ENCODE measurements at regions not wholly inside any gene's neighbourhood (a gene's known extent, or its start where the extent isn't known, plus 50 kb on each side); places are given as distances from the start of the nearest gene placed in this dataset.

DNA sequence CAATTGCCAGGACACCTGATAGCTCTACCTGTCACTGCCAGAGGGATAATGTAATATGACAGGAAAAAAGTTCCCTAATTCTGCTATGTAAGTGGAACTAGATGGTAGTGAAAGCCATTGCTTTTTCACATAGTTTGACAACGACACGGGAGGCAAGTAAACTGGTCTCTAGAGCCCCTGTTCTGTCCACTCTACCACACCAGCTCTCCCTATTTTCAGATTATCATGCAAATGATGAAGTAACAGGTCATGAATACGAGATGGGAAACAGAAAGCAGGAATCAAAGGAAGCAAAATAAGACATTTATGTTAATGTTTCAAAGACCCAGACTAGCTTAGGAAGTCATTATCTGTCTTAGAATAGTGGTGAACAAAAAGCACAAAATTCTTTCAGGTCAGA, 56.2 kb downstream of the TAF11L14 start:
- no peaks in the 10 kb centered on the region for H3K27me3 ChIP-seq (ENCODE audit: insufficient read depth, low read length)
- no peaks in the 10 kb centered on the region for H3K9me3 ChIP-seq (ENCODE audit: low read depth, low read length)
- no peak overlapping the region for H3K4me3 ChIP-seq (ENCODE audit: low read length)
- no peaks in the 10 kb centered on the region for H3K4me1 ChIP-seq (ENCODE audit: insufficient read depth, low read length)

DNA sequence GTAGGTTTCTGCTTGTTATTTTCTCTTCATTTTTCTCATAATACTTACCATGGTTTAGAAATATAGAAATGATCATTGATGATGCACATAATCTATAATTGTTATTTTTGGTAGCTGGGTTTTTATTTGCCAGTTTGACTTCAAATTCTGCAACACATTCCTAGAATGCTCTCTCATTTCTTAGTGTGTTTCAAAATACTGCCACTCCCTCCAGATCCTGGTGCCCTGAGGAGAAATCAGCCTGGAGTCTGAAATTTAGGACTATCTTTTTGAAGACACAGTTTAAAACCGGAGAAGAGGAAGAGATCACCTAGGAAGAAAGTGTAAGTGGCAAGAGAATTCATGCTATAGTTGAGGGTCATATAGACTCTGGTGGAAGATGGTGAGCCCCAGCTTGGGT, 57.5 kb downstream of the TAF11L14 start:
- H3K4me3 ChIP-seq (ENCODE audit: low read length), result no peak overlapping the region
- no peaks in the 10 kb centered on the region for H3K9me3 ChIP-seq (ENCODE audit: low read depth, low read length)
- H3K4me1 ChIP-seq (ENCODE audit: insufficient read depth, low read length), result no peaks in the 10 kb centered on the region
- H3K27me3 ChIP-seq (ENCODE audit: insufficient read depth, low read length), result no peaks in the 10 kb centered on the region

GRCh38 chr5:17694371-17694770, 60.1 kb downstream of the TAF11L14 start:
- Histone ChIP-seq H3K4me1 (ENCODE audit: insufficient read depth, low read length) (no peaks in the 10 kb centered on the region), H3K27me3 (ENCODE audit: insufficient read depth, low read length) (no peaks in the 10 kb centered on the region), H3K4me3 (ENCODE audit: low read length) (no peak overlapping the region), H3K9me3 (ENCODE audit: low read depth, low read length) (no peaks in the 10 kb centered on the region)

GRCh38 chr5:17694914-17695313, 60.7 kb downstream of the TAF11L14 start:
- Histone ChIP-seq H3K27me3 (ENCODE audit: insufficient read depth, low read length) (no peaks in the 10 kb centered on the region), H3K4me1 (ENCODE audit: insufficient read depth, low read length) (no peaks in the 10 kb centered on the region), H3K4me3 (ENCODE audit: low read length) (no peak overlapping the region), H3K9me3 (ENCODE audit: low read depth, low read length) (no peaks in the 10 kb centered on the region)

- peaks cover 6% of the 10 kb centered on the region for H3K9me3 ChIP-seq (ENCODE audit: low read depth, low read length)
- H3K4me1 ChIP-seq (ENCODE audit: insufficient read depth, low read length), result no peaks in the 10 kb centered on the region
- no peaks in the 10 kb centered on the region for H3K27me3 ChIP-seq (ENCODE audit: insufficient read depth, low read length)
- H3K4me3 ChIP-seq (ENCODE audit: low read length), result no peak overlapping the region
Observed at GRCh38 chr5:17696627-17697026, 62.4 kb downstream of the TAF11L14 start.

- Histone ChIP-seq H3K9me3 (ENCODE audit: low read depth, low read length) (peaks cover 12% of the 10 kb centered on the region), H3K27me3 (ENCODE audit: insufficient read depth, low read length) (no peaks in the 10 kb centered on the region), H3K4me3 (ENCODE audit: low read length) (no peak overlapping the region), H3K4me1 (ENCODE audit: insufficient read depth, low read length) (no peaks in the 10 kb centered on the region)
Observed at GRCh38 chr5:17697671-17698070, 63.4 kb downstream of the TAF11L14 start.

DNA sequence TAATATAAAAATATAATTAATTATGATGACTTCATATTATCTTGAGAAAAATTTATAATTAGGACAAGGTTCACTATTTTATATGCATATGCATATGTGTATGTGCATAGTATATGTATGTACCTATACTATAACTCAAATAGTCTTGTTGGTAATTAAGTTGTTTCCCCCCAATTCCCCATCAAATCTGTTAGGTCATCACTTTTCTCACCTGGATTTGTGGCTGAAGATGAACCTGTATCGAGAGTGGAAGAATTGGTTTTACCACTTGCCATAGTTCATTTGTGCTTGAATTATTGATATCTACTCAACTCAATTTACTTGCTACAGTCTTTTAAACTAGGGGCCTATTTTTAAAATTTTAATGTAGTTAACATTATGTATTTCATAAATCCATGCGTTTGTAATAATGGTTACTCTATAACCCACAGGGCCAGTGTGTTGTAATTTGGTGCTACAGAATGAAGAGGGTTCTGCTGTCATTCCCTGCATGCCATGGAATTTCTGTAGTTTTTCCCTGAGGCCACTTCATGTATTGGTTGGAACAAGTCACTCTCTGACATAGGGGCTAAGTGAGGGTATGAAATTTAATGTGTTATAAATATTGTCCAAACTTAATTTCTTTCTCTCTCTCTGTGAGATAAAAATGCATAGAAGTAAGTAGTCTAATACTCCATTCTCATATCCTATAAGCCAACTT, 74.9 kb downstream of the TAF11L14 start:
- H3K27me3 ChIP-seq (ENCODE audit: insufficient read depth, low read length), result no peaks in the 10 kb centered on the region
- H3K4me3 ChIP-seq (ENCODE audit: low read length), result no peak overlapping the region
- H3K9me3 ChIP-seq (ENCODE audit: low read depth, low read length), result no peaks in the 10 kb centered on the region
- no peaks in the 10 kb centered on the region for H3K4me1 ChIP-seq (ENCODE audit: insufficient read depth, low read length)

GRCh38 chr5:17713301-17713700, 79.0 kb downstream of the TAF11L14 start:
- H3K4me3 ChIP-seq (ENCODE audit: low read length), result no peak overlapping the region
- H3K4me1 ChIP-seq (ENCODE audit: insufficient read depth, low read length), result no peaks in the 10 kb centered on the region

GRCh38 chr5:17714186-17714585, 79.9 kb downstream of the TAF11L14 start:
- Histone ChIP-seq H3K9me3 (ENCODE audit: low read depth, low read length) (no peaks in the 10 kb centered on the region), H3K4me1 (ENCODE audit: insufficient read depth, low read length) (no peaks in the 10 kb centered on the region), H3K4me3 (ENCODE audit: low read length) (no peak overlapping the region), H3K27me3 (ENCODE audit: insufficient read depth, low read length) (no peaks in the 10 kb centered on the region)

More at GRCh38 chr5:17713301-17713700, 79.0 kb downstream of the TAF11L14 start:
- H3K9me3 ChIP-seq (ENCODE audit: low read depth, low read length), result no peaks in the 10 kb centered on the region
- H3K27me3 ChIP-seq (ENCODE audit: insufficient read depth, low read length), result no peaks in the 10 kb centered on the region

- no peaks in the 10 kb centered on the region for H3K27me3 ChIP-seq (ENCODE audit: insufficient read depth, low read length)
- H3K4me3 ChIP-seq (ENCODE audit: low read length), result no peak overlapping the region
- no peaks in the 10 kb centered on the region for H3K4me1 ChIP-seq (ENCODE audit: insufficient read depth, low read length)
- H3K9me3 ChIP-seq (ENCODE audit: low read depth, low read length), result no peaks in the 10 kb centered on the region
Observed at GRCh38 chr5:17719592-17719991, 85.3 kb downstream of the TAF11L14 start.

DNA sequence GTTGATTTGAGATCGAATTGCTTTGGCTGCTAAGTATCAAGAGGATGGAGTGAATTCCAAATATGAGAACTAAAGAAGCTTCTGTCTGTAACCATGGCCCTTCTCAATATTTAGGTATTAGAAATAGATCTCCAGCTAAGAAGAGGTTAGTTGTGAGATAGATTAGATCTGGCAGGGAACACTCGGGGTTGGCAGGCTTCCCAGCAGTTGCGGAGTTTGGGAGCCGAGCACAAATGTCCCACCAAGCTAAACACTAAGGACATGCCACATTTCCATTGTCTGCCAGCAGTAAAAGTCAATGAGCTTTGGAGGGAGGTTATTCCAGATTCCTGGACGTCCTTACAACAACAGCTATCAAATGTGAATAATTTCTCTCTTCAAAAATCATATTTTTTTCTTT, 85.8 kb downstream of the TAF11L14 start:
- no peaks in the 10 kb centered on the region for H3K4me1 ChIP-seq (ENCODE audit: insufficient read depth, low read length)
- H3K9me3 ChIP-seq (ENCODE audit: low read depth, low read length), result no peaks in the 10 kb centered on the region
- no peak overlapping the region for H3K4me3 ChIP-seq (ENCODE audit: low read length)
- no peaks in the 10 kb centered on the region for H3K27me3 ChIP-seq (ENCODE audit: insufficient read depth, low read length)

DNA sequence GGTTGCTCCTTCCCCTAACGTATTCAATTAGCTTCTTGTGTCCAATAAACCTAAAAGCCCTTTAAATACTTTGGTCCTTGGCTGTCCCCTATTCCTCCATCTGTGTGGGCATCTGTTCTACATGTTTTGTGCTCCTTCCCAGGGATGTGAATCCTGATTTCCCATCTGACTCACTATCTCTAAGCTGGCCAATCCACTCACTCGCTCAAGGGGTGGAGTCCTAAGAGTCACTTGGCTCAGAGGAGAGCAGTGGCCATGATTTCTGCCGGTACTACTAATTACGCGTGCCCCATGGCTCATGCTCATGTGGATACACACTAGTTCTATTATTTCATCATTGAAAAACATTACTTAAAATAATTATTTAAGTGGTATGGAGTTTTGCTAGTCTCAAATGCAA, 89.6 kb downstream of the TAF11L14 start:
- Histone ChIP-seq H3K27me3 (ENCODE audit: insufficient read depth, low read length) (no peaks in the 10 kb centered on the region), H3K4me1 (ENCODE audit: insufficient read depth, low read length) (no peaks in the 10 kb centered on the region), H3K4me3 (ENCODE audit: low read length) (no peak overlapping the region), H3K9me3 (ENCODE audit: low read depth, low read length) (no peaks in the 10 kb centered on the region)

DNA sequence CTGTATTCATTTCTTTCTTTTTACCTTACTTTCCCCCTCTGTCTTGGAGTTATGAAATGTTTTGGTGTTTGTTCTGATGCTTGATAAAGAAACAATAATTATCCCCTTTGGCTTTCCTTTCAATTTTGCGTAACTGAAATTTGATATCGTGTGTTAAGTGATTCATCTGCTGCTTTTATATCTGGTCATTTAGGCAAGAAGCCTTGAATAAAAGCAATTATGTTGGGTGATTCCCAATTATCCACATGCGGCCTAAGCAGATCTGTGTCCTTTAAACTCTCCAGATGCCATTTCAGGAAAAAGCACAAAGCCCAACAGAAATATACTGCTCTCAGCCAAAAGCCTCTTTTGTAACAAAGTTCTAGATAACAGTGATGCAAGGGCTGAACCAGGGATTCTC, 92.8 kb downstream of the TAF11L14 start:
- no peaks in the 10 kb centered on the region for H3K9me3 ChIP-seq (ENCODE audit: low read depth, low read length)
- H3K27me3 ChIP-seq (ENCODE audit: insufficient read depth, low read length), result no peaks in the 10 kb centered on the region
- H3K4me1 ChIP-seq (ENCODE audit: insufficient read depth, low read length), result no peaks in the 10 kb centered on the region
- no peak overlapping the region for H3K4me3 ChIP-seq (ENCODE audit: low read length)

DNA sequence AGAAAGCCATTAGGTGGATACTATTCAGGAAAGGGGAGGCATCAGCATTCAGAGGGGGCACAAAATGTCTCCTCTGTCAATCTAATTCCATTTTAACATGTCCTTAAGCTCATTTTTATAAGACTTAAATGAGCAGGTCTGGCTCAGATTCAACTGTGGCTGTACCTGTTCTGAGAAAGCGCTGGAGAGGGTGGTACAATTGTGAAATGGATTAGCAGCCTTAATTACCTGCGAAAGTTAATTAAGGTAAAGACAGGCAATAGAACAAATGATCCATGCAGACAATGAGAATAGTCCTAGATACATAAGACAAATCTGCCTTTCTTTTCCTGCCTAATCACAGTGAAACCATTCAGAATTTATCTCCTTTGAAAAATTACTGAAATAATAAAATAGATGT, 96.2 kb downstream of the TAF11L14 start:
- Histone ChIP-seq H3K27me3 (ENCODE audit: insufficient read depth, low read length) (no peaks in the 10 kb centered on the region), H3K4me1 (ENCODE audit: insufficient read depth, low read length) (no peaks in the 10 kb centered on the region), H3K9me3 (ENCODE audit: low read depth, low read length) (no peaks in the 10 kb centered on the region), H3K4me3 (ENCODE audit: low read length) (no peak overlapping the region)

- no peak overlapping the region for H3K4me3 ChIP-seq (ENCODE audit: low read length)
- H3K9me3 ChIP-seq (ENCODE audit: low read depth, low read length), result no peaks in the 10 kb centered on the region
- no peaks in the 10 kb centered on the region for H3K27me3 ChIP-seq (ENCODE audit: insufficient read depth, low read length)
- no peaks in the 10 kb centered on the region for H3K4me1 ChIP-seq (ENCODE audit: insufficient read depth, low read length)
Observed at GRCh38 chr5:17732351-17732923, 98.2 kb downstream of the TAF11L14 start.

- H3K4me1 ChIP-seq (ENCODE audit: insufficient read depth, low read length), result no peaks in the 10 kb centered on the region
- no peak overlapping the region for H3K4me3 ChIP-seq (ENCODE audit: low read length)
- no peaks in the 10 kb centered on the region for H3K9me3 ChIP-seq (ENCODE audit: low read depth, low read length)
- H3K27me3 ChIP-seq (ENCODE audit: insufficient read depth, low read length), result no peaks in the 10 kb centered on the region
Observed at GRCh38 chr5:17734011-17734410, 99.8 kb downstream of the TAF11L14 start.
